ENCODE measurements at regions not wholly inside any gene's neighbourhood (a gene's known extent, or its start where the extent isn't known, plus 50 kb on each side); places are given as distances from the start of the nearest gene placed in this dataset.
"Not testable (repeated sequence)": the region's sequence is repeated elsewhere in the genome, so short reads cannot be mapped to it uniquely, and the experiment has no call there.

DNA sequence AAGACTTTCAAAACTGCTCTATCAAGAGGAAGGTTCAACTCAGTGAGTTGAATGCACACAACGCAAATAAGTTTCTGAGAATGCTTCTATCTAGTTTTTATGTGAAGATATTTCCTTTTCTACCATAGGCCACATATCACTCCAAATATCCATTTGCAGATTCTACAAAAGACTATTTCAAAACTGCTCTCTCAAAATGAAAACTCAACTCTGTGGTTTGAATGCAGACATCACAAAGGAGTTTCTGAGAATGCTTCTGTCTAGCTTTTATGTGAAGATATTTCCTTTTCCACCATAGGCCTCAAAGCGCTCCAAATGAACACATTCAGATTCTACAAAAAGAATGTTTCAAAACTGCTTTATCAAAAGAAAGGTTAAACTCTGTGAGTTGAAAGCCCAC, 1093.1 kb upstream of the DEFB115 start:
- not testable (repeated sequence) for H3K9me3 ChIP-seq (ENCODE audit: control insufficient read depth, low read depth, low read length); H3K4me3 ChIP-seq (ENCODE audit: low read length); H3K4me1 ChIP-seq (ENCODE audit: control insufficient read depth, low read depth, low read length); H3K36me3 ChIP-seq (ENCODE audit: control insufficient read depth, low read depth, low read length); H3K9ac ChIP-seq (ENCODE audit: low read length); H3K27ac ChIP-seq (ENCODE audit: low read length); H3K27me3 ChIP-seq (ENCODE audit: control insufficient read depth, insufficient read depth, low read length)

DNA sequence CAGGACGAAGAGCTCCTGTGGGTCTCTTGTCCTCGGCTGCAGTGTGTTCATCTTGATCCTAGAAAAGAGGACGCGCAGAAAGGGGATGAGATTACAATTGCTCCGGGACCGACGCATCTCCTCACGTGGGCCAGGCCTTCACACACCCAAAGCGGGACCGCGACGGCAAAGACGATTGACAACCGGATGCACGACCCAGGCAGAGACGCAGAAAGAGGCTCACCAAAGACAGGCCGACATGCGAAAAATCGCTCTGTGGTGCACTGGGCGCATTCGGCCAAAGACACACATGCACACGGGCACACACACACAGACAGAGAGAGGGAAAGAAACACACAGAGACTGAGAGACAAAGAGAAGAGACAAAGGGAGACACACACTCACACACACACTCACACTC, 1089.9 kb upstream of the DEFB115 start:
- Histone ChIP-seq H3K27ac (ENCODE audit: low read length) (no peak overlapping the region), H3K4me3 (ENCODE audit: low read length) (no peak overlapping the region), H3K9me3 (ENCODE audit: control insufficient read depth, low read depth, low read length) (peaks cover 8% of the 10 kb centered on the region)

DNA sequence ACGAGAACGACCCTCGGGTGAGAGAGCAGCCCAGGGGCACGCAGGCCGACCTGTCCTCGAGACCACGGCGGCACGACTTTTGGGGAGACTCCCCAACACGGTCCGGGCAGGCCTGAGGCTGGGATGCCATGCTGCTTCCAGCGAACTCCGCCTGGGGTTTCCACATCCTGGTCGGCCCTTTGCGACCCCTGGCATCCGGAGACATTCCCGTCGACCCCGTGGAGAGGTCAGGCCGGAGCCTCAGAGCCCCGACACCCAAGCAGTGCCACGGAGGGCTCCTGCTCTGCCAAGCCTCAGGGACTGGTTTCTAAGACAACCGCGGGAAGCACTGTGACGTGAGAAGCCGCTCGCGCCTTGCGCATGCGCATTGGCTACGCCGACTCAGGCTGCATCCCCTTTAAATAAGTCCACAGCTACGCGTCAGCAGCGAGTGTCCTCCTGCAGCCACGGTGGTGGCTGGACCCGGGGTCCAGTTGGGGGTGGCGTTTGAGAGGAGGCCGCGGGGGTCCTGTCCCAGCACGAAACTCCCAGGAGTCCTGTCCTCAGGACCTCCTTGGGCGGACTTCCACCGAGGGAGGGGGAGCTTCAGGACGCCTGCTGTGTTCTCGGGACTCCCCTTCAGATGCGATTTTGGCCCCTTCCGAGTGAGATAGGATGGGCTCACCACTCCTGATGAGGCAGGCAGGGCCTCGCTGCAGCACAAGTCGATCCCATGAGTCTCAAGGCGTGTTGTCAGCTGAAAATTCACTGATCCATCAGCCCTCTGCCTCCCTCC, 1089.3 kb upstream of the DEFB115 start:
- Histone ChIP-seq H3K4me1 (ENCODE audit: control insufficient read depth, low read depth, low read length) (no peaks in the 10 kb centered on the region), H3K4me3 (ENCODE audit: low read length) (no peak overlapping the region), H3K9ac (ENCODE audit: low read length) (no peak overlapping the region), H3K27me3 (ENCODE audit: control insufficient read depth, insufficient read depth, low read length) (no peaks in the 10 kb centered on the region), H3K36me3 (ENCODE audit: control insufficient read depth, low read depth, low read length) (no peaks in the 10 kb centered on the region), H3K27ac (ENCODE audit: low read length) (no peak overlapping the region), H3K9me3 (ENCODE audit: control insufficient read depth, low read depth, low read length) (peaks cover 8% of the 10 kb centered on the region)

More for the DNA sequence above, 1089.9 kb upstream of the DEFB115 start:
- Histone ChIP-seq H3K27me3 (ENCODE audit: control insufficient read depth, insufficient read depth, low read length) (no peaks in the 10 kb centered on the region), H3K9ac (ENCODE audit: low read length) (no peak overlapping the region), H3K4me1 (ENCODE audit: control insufficient read depth, low read depth, low read length) (no peaks in the 10 kb centered on the region), H3K36me3 (ENCODE audit: control insufficient read depth, low read depth, low read length) (no peaks in the 10 kb centered on the region)

DNA sequence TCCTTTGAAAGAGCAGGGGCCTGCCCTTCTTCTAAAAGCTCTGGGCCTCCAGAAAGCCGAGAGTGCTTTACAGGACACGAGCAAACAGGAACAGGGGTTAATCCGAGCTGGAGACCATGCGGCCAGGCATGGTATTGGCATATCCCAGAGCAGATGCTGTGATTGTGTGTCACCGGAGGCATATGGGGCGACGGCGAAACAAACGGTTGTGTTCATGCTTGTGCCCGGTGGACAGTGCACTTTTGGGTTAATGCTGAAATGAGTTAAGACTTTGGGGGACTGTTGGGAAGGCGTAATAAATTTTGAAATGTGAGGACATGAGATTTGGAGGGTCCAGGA, 1088.7 kb upstream of the DEFB115 start:
- H3K4me3 ChIP-seq (ENCODE audit: low read length): no peak overlapping the region
- no peaks in the 10 kb centered on the region for H3K4me1 ChIP-seq (ENCODE audit: control insufficient read depth, low read depth, low read length)
- H3K27me3 ChIP-seq (ENCODE audit: control insufficient read depth, insufficient read depth, low read length): no peaks in the 10 kb centered on the region
- H3K27ac ChIP-seq (ENCODE audit: low read length): no peak overlapping the region
- H3K9me3 ChIP-seq (ENCODE audit: control insufficient read depth, low read depth, low read length): peaks cover 8% of the 10 kb centered on the region
- no peak overlapping the region for H3K9ac ChIP-seq (ENCODE audit: low read length)
- no peaks in the 10 kb centered on the region for H3K36me3 ChIP-seq (ENCODE audit: control insufficient read depth, low read depth, low read length)

DNA sequence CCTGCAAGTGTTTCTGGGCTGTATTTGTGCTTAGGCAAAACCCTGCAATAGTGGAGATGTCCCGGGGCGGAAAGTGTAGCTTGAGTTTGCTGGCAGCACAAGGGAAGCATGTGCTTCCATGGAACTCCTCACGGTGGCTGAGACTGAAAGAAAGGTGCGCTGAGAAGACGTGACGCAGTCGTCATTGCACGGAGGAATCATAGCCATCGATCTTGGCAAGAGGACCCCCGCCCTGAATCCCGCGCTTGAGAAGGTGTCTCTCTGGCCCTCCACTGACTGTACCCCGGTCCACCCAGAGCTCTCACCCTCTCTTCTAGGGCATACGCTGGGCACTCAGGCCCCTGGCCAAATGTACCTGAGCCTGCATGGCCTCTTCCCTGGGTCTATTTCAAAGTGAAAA, 1081.8 kb upstream of the DEFB115 start:
- no peaks in the 10 kb centered on the region for H3K9me3 ChIP-seq (ENCODE audit: control insufficient read depth, low read depth, low read length)
- H3K4me3 ChIP-seq (ENCODE audit: low read length): no peak overlapping the region
- no peak overlapping the region for H3K27ac ChIP-seq (ENCODE audit: low read length)
- no peaks in the 10 kb centered on the region for H3K36me3 ChIP-seq (ENCODE audit: control insufficient read depth, low read depth, low read length)
- no peaks in the 10 kb centered on the region for H3K4me1 ChIP-seq (ENCODE audit: control insufficient read depth, low read depth, low read length)
- no peak overlapping the region for H3K9ac ChIP-seq (ENCODE audit: low read length)
- H3K27me3 ChIP-seq (ENCODE audit: control insufficient read depth, insufficient read depth, low read length): no peaks in the 10 kb centered on the region

DNA sequence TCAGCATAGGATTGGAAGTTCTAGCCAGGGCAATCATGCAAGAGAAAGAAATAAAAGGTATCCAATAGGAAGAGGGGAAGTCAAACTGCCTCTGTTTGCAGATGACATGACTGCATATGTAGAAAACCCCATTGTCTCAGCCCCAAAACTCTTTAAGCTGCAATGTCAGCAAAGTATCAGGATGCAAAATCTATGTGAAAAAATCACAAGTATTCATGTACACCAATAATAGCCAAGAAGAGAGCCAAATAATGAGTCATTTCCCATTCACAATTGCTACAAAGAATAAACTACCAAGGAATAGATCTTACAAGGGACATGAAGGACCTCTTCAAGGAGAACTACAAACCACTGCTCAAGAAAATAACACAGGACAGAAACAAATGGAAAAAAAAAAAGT, 1074.3 kb upstream of the DEFB115 start:
- H3K27me3 ChIP-seq (ENCODE audit: control insufficient read depth, insufficient read depth, low read length); H3K27ac ChIP-seq (ENCODE audit: low read length); H3K36me3 ChIP-seq (ENCODE audit: control insufficient read depth, low read depth, low read length); H3K9me3 ChIP-seq (ENCODE audit: control insufficient read depth, low read depth, low read length); H3K9ac ChIP-seq (ENCODE audit: low read length); H3K4me3 ChIP-seq (ENCODE audit: low read length); H3K4me1 ChIP-seq (ENCODE audit: control insufficient read depth, low read depth, low read length): not testable (repeated sequence)

DNA sequence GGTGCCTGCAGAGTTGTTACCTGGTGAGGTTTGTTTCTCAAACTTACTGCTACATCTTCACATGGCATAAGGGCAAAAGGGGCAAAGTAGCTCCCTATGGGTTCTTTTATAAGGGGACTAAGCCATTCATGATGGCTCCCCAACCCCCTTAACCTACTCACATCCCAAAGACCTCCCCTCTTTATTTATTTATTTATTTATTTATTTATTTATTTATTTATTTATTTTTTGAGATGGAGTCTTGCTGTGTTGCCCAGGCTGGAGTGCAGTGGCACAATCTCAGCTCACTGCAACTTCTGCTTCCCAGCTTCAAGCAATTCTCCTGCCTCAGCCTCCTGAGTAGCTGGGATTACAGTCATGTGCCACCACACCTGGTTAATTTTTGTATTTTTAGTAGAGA, 1065.7 kb upstream of the DEFB115 start:
- H3K36me3 ChIP-seq (ENCODE audit: control insufficient read depth, low read depth, low read length); H3K27ac ChIP-seq (ENCODE audit: low read length); H3K27me3 ChIP-seq (ENCODE audit: control insufficient read depth, insufficient read depth, low read length); H3K9me3 ChIP-seq (ENCODE audit: control insufficient read depth, low read depth, low read length); H3K4me3 ChIP-seq (ENCODE audit: low read length); H3K9ac ChIP-seq (ENCODE audit: low read length); H3K4me1 ChIP-seq (ENCODE audit: control insufficient read depth, low read depth, low read length): not testable (repeated sequence)

DNA sequence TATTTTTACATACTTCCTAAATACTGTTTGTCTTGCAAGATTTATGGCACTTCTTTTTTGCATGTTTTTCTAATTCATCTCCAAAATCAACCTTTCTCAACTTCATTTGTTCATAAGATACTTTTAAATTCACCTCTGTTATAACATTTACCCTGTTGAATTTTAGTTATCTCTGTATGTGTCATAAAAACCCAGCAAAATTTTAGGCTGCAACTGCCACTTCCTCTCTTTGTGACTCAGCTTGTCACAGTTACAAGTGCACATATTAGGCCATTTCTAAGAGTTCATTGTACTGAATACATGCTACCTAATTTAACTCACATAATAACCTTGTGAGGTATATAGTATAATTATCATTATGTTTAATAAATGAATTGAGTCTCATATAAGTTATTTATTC, 1023.0 kb upstream of the DEFB115 start:
- H3K9ac ChIP-seq (ENCODE audit: low read length); H3K9me3 ChIP-seq (ENCODE audit: control insufficient read depth, low read depth, low read length); H3K4me1 ChIP-seq (ENCODE audit: control insufficient read depth, low read depth, low read length); H3K36me3 ChIP-seq (ENCODE audit: control insufficient read depth, low read depth, low read length); H3K4me3 ChIP-seq (ENCODE audit: low read length); H3K27ac ChIP-seq (ENCODE audit: low read length); H3K27me3 ChIP-seq (ENCODE audit: control insufficient read depth, insufficient read depth, low read length): not testable (repeated sequence)

DNA sequence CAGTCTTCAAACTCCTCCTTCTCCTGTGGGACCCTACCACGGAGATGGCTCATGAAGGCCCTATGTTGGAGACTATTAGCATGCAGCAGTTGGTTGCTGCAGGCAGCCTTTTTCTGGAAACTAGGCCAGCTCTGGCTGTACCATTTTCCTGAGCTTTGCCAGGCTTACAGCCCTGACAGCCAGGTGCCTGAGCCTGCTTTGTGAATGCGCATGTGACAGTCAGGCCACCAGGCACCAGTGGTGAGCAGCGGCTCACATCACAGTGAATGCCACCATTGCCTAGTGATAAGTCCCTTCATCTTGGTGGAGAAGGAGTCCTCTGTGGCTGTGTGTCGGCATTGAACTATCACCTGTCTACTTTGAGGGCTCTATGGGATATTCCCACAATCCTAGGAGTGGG, 982.4 kb upstream of the DEFB115 start:
- not testable (repeated sequence) for H3K27me3 ChIP-seq (ENCODE audit: control insufficient read depth, insufficient read depth, low read length); H3K9ac ChIP-seq (ENCODE audit: low read length); H3K4me1 ChIP-seq (ENCODE audit: control insufficient read depth, low read depth, low read length); H3K4me3 ChIP-seq (ENCODE audit: low read length); H3K27ac ChIP-seq (ENCODE audit: low read length); H3K36me3 ChIP-seq (ENCODE audit: control insufficient read depth, low read depth, low read length); H3K9me3 ChIP-seq (ENCODE audit: control insufficient read depth, low read depth, low read length)

DNA sequence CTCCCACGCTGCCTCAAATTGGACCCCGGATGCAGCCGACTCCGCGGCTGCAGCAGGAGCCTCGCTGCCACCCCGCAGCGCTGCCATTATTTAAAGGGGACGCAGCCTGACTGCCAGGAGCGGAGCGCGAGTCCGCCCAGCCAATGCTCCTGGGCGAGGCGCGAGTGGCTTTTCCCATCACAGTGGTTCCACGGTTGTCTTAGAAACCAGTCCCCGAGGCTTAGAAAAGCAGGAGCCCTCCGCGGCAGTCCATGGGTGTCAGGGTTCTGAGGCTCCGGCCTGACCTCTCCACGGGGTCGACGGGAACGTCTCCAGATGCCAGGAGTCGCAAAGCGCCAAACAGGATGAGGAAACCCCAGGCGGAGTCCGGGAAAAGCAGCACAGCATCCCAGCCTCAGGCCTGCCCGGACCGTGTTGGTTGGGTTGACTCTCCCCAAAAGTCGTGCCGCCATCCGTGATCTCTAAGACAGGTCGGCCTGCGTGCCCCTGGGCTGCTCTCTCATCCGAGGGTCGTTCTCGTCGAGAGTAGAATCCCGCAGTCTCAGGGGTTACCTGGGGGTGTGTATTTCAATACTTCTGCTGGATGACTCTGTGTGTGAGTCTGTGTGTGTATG, 975.8 kb upstream of the DEFB115 start:
- no peak overlapping the region for H3K4me3 ChIP-seq (ENCODE audit: low read length)

DNA sequence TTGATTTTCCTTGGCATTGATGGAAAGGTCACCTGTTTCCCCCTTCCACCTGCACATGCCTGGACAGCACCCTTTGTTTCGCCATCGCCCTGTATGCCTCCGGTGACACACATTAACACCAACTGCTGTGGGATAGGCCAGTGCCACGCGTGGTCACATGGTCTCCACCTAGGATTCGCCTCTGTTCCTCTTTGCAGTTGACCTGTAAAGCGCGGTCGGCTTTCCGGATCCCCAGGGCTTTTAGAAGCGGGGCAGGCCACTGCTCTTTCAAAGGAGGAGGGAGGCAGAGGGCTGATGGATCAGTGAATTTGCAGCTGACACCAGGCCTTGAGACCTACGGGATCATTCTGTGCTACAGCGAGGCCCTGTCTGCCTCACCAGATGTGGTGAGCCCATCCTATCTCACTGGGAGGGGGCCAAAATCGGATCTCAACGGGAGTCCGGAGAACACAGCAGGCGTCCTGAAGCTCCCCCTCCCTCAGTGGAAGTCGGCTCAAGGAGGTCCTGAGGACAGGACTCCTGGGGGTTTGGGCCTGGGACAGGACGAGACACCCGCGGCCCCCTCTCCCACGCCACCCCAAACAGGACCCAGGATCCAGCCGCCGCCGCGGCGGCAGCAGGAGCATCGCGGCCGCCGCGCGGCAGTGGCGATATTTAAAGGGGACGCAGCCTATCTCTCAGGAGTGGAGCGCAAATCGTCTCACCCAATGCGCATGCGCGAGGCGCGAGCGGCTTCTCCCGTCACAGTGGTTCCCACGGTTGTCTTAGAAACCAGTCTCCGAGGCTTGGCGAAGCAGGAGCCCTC, 973.8 kb upstream of the DEFB115 start:
- H3K9ac ChIP-seq (ENCODE audit: low read length); H3K9me3 ChIP-seq (ENCODE audit: control insufficient read depth, low read depth, low read length); H3K36me3 ChIP-seq (ENCODE audit: control insufficient read depth, low read depth, low read length); H3K27ac ChIP-seq (ENCODE audit: low read length); H3K4me1 ChIP-seq (ENCODE audit: control insufficient read depth, low read depth, low read length); H3K27me3 ChIP-seq (ENCODE audit: control insufficient read depth, insufficient read depth, low read length): not testable (repeated sequence)
- peak overlapping the region; percentile 52 for H3K4me3 ChIP-seq (ENCODE audit: low read length)

More for the DNA sequence above, 975.8 kb upstream of the DEFB115 start:
- Histone ChIP-seq H3K36me3 (ENCODE audit: control insufficient read depth, low read depth, low read length) (no peaks in the 10 kb centered on the region), H3K9me3 (ENCODE audit: control insufficient read depth, low read depth, low read length) (peaks cover 5% of the 10 kb centered on the region), H3K27me3 (ENCODE audit: control insufficient read depth, insufficient read depth, low read length) (no peaks in the 10 kb centered on the region), H3K4me1 (ENCODE audit: control insufficient read depth, low read depth, low read length) (no peaks in the 10 kb centered on the region), H3K27ac (ENCODE audit: low read length) (no peak overlapping the region), H3K9ac (ENCODE audit: low read length) (no peak overlapping the region)

Measured in iPS-18a (cell line).